Gastroesophageal sphincter (tissue), 4 donors: ENCODE measurements at regions not wholly inside any gene's neighbourhood (a gene's known extent, or its start where the extent isn't known, plus 50 kb on each side); places are given as distances from the start of the nearest gene placed in this dataset.

Source experiments
- ATAC-seq: fragments of 150-250 bp; one replicate; pipeline ENCODE4 v1.9.1; 2016; ENCODE audit warnings: mild to moderate bottlenecking, moderate library complexity
- H3K27ac ChIP-seq, 4 donors: fragments of 200-600 bp; sonication (generic) in 3 of 4; 1 replicate in 3 of 4; 2 replicates in 1 of 4; pipeline ENCODE4 v1.5.1; 2016 to 2019
- H3K27me3 ChIP-seq: fragments of 200-600 bp; sonication (generic); one replicate; pipeline ENCODE4 v1.5.1; 2019
- H3K36me3 ChIP-seq, 2 donors: fragments of 200-600 bp; sonication (generic); one replicate each; pipeline ENCODE4 v1.5.1; 2019; ENCODE audit warnings: control low read depth in 1 of 2
- H3K4me1 ChIP-seq, 3 donors: fragments of 200-600 bp; sonication (generic); 1 replicate in 2 of 3; 2 replicates in 1 of 3; pipeline ENCODE4 v1.5.1; 2016 to 2019; ENCODE audit warnings: control low read depth in 2 of 3
- H3K4me3 ChIP-seq, 2 donors: fragments of 200-600 bp; sonication (generic); one replicate each; pipeline ENCODE4 v1.5.1; 2019; ENCODE audit warnings: mild to moderate bottlenecking in 1 of 2, moderate library complexity in 1 of 2
- H3K9me3 ChIP-seq, 3 donors: fragments of 200-600 bp; sonication (generic); one replicate each; pipeline ENCODE4 v1.5.1; 2017 to 2019; ENCODE audit warnings: control low read depth in 2 of 3
- CTCF ChIP-seq, 4 experiments: fragments of 200-600 bp in 2 of 4; fragments of 450-650 bp in 2 of 4; sonication (generic) in 1 of 4; IDR thresholded peaks; one replicate each; pipeline ENCODE4 v1.5.1; 2017 to 2019; ENCODE audit warnings: antibody characterized with exemption in 4 of 4, mild to moderate bottlenecking in 2 of 4, moderate library complexity in 2 of 4
- EP300 ChIP-seq: sonication (generic); formaldehyde crosslinking; IDR thresholded peaks from one replicate; pipeline ENCODE4 v1.6.1; 2017; ENCODE audit warnings: antibody characterized with exemption, mild to moderate bottlenecking
- POLR2A ChIP-seq, 2 donors: fragments of 450-650 bp; IDR thresholded peaks; one replicate each; pipeline ENCODE4 v1.6.1; 2017; ENCODE audit warnings: antibody characterized with exemption in 2 of 2, mild to moderate bottlenecking in 2 of 2, moderate library complexity in 1 of 2
- POLR2AphosphoS5 ChIP-seq: sonication (generic); formaldehyde crosslinking; IDR thresholded peaks from one replicate; pipeline ENCODE4 v1.6.1; 2017; ENCODE audit warnings: antibody characterized with exemption
- WGBS, 2 donors: methylation state at CpG; one replicate each; pipeline ENCODE4 v1.1.5; 2018; ENCODE audit warnings: low coverage in 1 of 2; 5-methylcytosine and 5-hydroxymethylcytosine counted together

- Histone ChIP-seq H3K9me3 (peaks cover 0 to 6% (median 0%) of the 10 kb centered on the region in 3 donors), H3K4me3 (no peak overlapping the region), H3K27ac (no peak overlapping the region), H3K36me3 (no peaks in the 10 kb centered on the region), H3K27me3 (no peaks in the 10 kb centered on the region), H3K4me1 (peaks cover 0 to 12% (median 0%) of the 10 kb centered on the region in 3 donors)
- TF ChIP-seq CTCF (IDR thresholded peaks at IDR 0.05) = no peak
- no peak for TF ChIP-seq EP300
- TF ChIP-seq POLR2AphosphoS5 = no peak
- TF ChIP-seq POLR2A (IDR thresholded peaks at IDR 0.05) = no peak
- no peak for ATAC-seq
- 55 to 69% methylated on average over 2 of the region's 2 CpGs for WGBS, 2 donors
These were observed 322.0 kb downstream of the CRPPA start for GRCh38 chr7:16099302-16099849.

GRCh38 chr7:16098585-16099179 lies 322.7 kb downstream of the CRPPA start:
- H3K27ac ChIP-seq = no peak overlapping the region
- WGBS, 2 donors = 71 to 72% methylated on average over 4 to 5 of the region's 5 CpGs
- H3K36me3 ChIP-seq = no peaks in the 10 kb centered on the region
- peak; percentile 40 to 69 (median 54) for TF ChIP-seq CTCF (IDR thresholded peaks at IDR 0.05)
- no peak for TF ChIP-seq EP300
- peaks cover 0 to 12% (median 0%) of the 10 kb centered on the region in 3 donors for H3K4me1 ChIP-seq
- peaks cover 0 to 6% (median 0%) of the 10 kb centered on the region in 3 donors for H3K9me3 ChIP-seq
- ATAC-seq = no peak
- H3K4me3 ChIP-seq = no peak overlapping the region
- no peaks in the 10 kb centered on the region for H3K27me3 ChIP-seq

GRCh38 chr7:16098058-16098457 lies 323.3 kb downstream of the CRPPA start:
- no peak for ATAC-seq
- Histone ChIP-seq H3K4me3 (no peak overlapping the region), H3K27ac (no peak overlapping the region), H3K4me1 (peaks cover 0 to 12% (median 0%) of the 10 kb centered on the region in 3 donors), H3K36me3 (no peaks in the 10 kb centered on the region), H3K9me3 (peaks cover 0 to 6% (median 0%) of the 10 kb centered on the region in 3 donors), H3K27me3 (no peaks in the 10 kb centered on the region)
- TF ChIP-seq POLR2AphosphoS5 (no peak), EP300 (no peak)

- H3K4me3 ChIP-seq = no peak overlapping the region
- no peak overlapping the region for H3K27ac ChIP-seq
- no peaks in the 10 kb centered on the region for H3K27me3 ChIP-seq
- 25 to 51% methylated on average over 3 of the region's 3 CpGs for WGBS, 2 donors
- H3K9me3 ChIP-seq = no peaks in the 10 kb centered on the region
- no peaks in the 10 kb centered on the region for H3K36me3 ChIP-seq
- ATAC-seq = peak; percentile 24
- H3K4me1 ChIP-seq = peaks cover 0 to 12% (median 0%) of the 10 kb centered on the region in 3 donors
- no peak for TF ChIP-seq POLR2AphosphoS5
- TF ChIP-seq EP300 = no peak
- TF ChIP-seq CTCF (IDR thresholded peaks at IDR 0.05) = no peak
- no peak for TF ChIP-seq POLR2A (IDR thresholded peaks at IDR 0.05)
These were observed 326.0 kb downstream of the CRPPA start for GRCh38 chr7:16095171-16095950.

- Histone ChIP-seq H3K4me3 (no peak overlapping the region), H3K27ac (no peak overlapping the region), H3K4me1 (peaks cover 0 to 12% (median 0%) of the 10 kb centered on the region in 3 donors), H3K27me3 (no peaks in the 10 kb centered on the region), H3K36me3 (no peaks in the 10 kb centered on the region), H3K9me3 (no peaks in the 10 kb centered on the region)
- no peak for TF ChIP-seq EP300
- no peak for ATAC-seq
- 71 to 82% methylated on average over 2 of the region's 2 CpGs for whole genome bisulfite sequencing, 2 donors
These were observed 326.7 kb downstream of the CRPPA start for GRCh38 chr7:16094651-16095050.
